Glutamatergic neuron (in vitro differentiated cells): ENCODE measurements at regions not wholly inside any gene's neighbourhood (a gene's known extent, or its start where the extent isn't known, plus 50 kb on each side); places are given as distances from the start of the nearest gene placed in this dataset.

ENCODE experiments used
- DNase-seq: peaks from one replicate; pipeline ENCODE4 v3.0.0; 2022
- H3K27ac Mint-ChIP-seq: one replicate; pipeline ENCODE4 v1.8.0; 2020; ENCODE audit warnings: mild to moderate bottlenecking, mixed read lengths, inconsistent platforms; ENCODE audit not compliant: unreplicated experiment
- H3K27me3 Mint-ChIP-seq: one replicate; pipeline ENCODE4 v1.8.0; 2020; ENCODE audit warnings: mild to moderate bottlenecking, moderate library complexity, mixed read lengths, inconsistent platforms; ENCODE audit not compliant: unreplicated experiment
- H3K36me3 Mint-ChIP-seq: one replicate; pipeline ENCODE4 v1.8.0; 2020; ENCODE audit warnings: mild to moderate bottlenecking, mixed read lengths, inconsistent platforms; ENCODE audit not compliant: unreplicated experiment
- H3K4me1 Mint-ChIP-seq: one replicate; pipeline ENCODE4 v1.8.0; 2020; ENCODE audit warnings: mild to moderate bottlenecking, low read depth, mixed read lengths, inconsistent platforms; ENCODE audit not compliant: unreplicated experiment
- H3K4me3 Mint-ChIP-seq: one replicate; pipeline ENCODE4 v1.8.0; 2020; ENCODE audit warnings: mild to moderate bottlenecking, mixed read lengths, inconsistent platforms; ENCODE audit not compliant: unreplicated experiment
- H3K9me3 Mint-ChIP-seq: one replicate; pipeline ENCODE4 v1.8.0; 2020; ENCODE audit warnings: mild to moderate bottlenecking, moderate library complexity, mixed read lengths, inconsistent platforms; ENCODE audit not compliant: unreplicated experiment
- TF ChIP-seq, protein P1 (sequence below): fragments of 200-600 bp; sonication (generic); IDR thresholded peaks from one replicate; pipeline ENCODE4 v1.5.0; 2021; ENCODE audit not compliant: partially characterized antibody, unreplicated experiment

DNA sequence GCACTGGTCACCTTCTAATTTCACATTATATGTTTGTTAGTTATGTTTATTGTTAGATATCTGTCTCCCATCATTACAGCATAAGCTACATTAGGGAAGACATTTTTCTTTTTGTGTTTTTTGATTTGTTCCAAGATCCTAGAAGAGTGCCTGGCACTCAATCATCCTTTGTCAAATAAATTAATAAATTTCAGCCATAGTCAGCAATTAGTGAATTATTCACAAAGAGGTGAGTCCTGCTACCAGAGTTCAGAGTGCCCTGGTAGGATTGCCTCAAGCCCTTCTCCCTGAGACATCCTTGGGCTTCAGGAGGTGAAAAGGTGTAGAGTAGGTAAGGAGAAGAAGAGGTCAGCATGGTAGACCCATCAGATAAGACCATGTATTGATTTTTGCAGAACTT, 186.2 kb upstream of the CTAGE1 start:
- no peaks in the 10 kb centered on the region for H3K36me3 Mint-ChIP-seq
- H3K27ac Mint-ChIP-seq: no peak overlapping the region
- H3K27me3 Mint-ChIP-seq: no peaks in the 10 kb centered on the region
- DNase-seq: no peak
- TF ChIP-seq, protein P1, sequence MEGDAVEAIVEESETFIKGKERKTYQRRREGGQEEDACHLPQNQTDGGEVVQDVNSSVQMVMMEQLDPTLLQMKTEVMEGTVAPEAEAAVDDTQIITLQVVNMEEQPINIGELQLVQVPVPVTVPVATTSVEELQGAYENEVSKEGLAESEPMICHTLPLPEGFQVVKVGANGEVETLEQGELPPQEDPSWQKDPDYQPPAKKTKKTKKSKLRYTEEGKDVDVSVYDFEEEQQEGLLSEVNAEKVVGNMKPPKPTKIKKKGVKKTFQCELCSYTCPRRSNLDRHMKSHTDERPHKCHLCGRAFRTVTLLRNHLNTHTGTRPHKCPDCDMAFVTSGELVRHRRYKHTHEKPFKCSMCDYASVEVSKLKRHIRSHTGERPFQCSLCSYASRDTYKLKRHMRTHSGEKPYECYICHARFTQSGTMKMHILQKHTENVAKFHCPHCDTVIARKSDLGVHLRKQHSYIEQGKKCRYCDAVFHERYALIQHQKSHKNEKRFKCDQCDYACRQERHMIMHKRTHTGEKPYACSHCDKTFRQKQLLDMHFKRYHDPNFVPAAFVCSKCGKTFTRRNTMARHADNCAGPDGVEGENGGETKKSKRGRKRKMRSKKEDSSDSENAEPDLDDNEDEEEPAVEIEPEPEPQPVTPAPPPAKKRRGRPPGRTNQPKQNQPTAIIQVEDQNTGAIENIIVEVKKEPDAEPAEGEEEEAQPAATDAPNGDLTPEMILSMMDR: no peak
- peaks cover 3% of the 10 kb centered on the region for H3K9me3 Mint-ChIP-seq
- no peak overlapping the region for H3K4me3 Mint-ChIP-seq
- H3K4me1 Mint-ChIP-seq: no peaks in the 10 kb centered on the region

DNA sequence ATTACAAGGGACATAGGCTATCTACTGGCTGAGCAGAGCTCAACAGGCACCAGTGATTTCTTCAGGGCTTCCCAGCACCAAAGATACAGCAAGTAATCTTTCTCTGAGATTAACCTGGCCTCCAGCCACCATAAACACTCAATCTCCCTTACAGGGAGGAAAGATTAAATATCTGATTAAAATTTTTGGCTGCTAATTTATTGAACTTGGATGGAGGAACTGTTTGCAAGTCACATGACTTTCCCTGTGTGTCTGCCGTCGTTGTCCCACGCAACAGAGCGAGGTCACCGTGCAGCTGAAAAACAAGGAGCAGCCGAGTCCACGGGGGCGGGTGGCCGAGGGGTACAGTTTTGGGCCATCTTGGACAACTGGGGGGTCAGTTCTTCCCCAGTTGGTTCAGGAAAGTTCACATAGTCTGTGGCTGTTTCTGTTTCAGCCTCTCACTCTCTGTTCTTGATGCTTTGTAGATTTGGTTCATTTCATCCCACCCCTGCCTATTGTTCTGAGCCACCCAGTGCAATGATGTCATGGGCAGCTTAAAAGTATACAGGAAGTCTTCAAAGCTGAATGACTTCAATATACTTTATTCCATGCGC, 186.8 kb upstream of the CTAGE1 start:
- DNase-seq: no peak
- Mint-ChIP-seq H3K36me3 (no peaks in the 10 kb centered on the region), H3K4me3 (no peak overlapping the region), H3K4me1 (no peaks in the 10 kb centered on the region), H3K9me3 (peaks cover 3% of the 10 kb centered on the region), H3K27me3 (no peaks in the 10 kb centered on the region), H3K27ac (no peak overlapping the region)
- TF ChIP-seq, protein P1: no peak

DNA sequence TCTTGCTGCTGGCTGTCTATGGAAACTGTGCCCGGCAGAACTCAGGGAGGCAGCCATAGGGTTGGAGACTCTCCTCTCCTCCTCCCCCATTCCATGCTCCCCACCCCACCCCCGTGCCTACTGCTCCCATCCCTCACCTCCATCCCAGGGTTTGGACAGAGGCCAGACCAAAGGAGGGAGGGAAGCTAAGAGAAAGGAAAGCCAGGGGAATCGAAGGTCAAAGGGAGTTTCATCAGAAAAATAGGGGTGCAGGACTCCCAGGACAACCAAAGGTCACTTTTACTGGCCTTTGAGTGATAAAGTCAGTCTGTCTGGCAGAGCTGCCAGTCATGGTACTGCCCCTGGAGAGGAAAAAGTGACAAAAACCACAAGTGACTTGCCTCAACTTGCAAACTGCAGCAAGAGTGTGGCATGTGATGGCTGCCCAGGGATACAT, 187.3 kb upstream of the CTAGE1 start:
- DNase-seq: no peak

GRCh38 chr18:22605736-22606135, 188.0 kb upstream of the CTAGE1 start:
- H3K27ac Mint-ChIP-seq: no peak overlapping the region
- H3K4me1 Mint-ChIP-seq: no peaks in the 10 kb centered on the region
- H3K4me3 Mint-ChIP-seq: no peak overlapping the region
- no peaks in the 10 kb centered on the region for H3K27me3 Mint-ChIP-seq
- TF ChIP-seq, protein P1: no peak
- H3K9me3 Mint-ChIP-seq: peaks cover 3% of the 10 kb centered on the region
- no peaks in the 10 kb centered on the region for H3K36me3 Mint-ChIP-seq
- DNase-seq: no peak

More for the DNA sequence above, 187.3 kb upstream of the CTAGE1 start:
- Mint-ChIP-seq H3K36me3 (no peaks in the 10 kb centered on the region), H3K4me3 (no peak overlapping the region), H3K9me3 (peaks cover 3% of the 10 kb centered on the region), H3K27ac (no peak overlapping the region), H3K27me3 (no peaks in the 10 kb centered on the region), H3K4me1 (no peaks in the 10 kb centered on the region)
- TF ChIP-seq, protein P1: no peak

DNA sequence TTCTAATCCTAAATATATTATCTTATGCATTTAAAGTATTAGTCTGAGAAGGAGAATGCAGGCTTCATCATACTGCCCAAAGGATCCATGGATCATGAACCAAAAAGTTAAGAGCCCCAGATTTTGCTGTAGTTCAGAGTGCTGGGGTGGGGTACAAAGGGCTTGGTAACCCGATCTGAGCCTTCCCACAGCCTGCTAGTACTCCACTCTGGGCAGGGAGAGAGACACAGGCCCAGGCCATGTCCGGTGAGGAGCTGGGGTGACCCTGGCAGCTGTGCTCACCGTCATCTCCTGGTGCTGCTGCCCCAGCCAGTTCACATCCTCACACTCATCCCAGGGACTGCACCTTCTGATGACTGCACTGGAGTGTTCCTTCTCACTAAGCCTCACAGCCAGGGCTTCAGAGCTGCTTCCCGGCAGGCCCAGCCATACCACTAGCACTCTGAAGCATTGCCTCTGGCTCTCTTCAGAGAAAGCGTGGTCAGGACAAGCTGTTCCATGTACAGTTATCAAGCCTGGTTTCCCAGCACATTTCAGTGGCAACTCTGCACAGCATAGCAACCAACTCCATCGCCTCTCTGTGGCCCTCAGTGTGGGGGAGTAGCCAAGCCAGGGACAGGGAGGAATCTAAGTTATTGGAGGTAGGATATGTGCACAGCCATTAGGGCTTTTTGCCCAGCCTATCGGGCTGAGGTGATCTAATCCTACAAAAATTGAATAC, 189.0 kb upstream of the CTAGE1 start:
- Mint-ChIP-seq H3K4me1 (no peaks in the 10 kb centered on the region), H3K9me3 (peaks cover 3% of the 10 kb centered on the region), H3K36me3 (no peaks in the 10 kb centered on the region), H3K4me3 (no peak overlapping the region), H3K27me3 (no peaks in the 10 kb centered on the region), H3K27ac (no peak overlapping the region)
- DNase-seq: no peak
- TF ChIP-seq, protein P1: no peak
